GM21526 (cell line): ENCODE measurements at regions not wholly inside any gene's neighbourhood (a gene's known extent, or its start where the extent isn't known, plus 50 kb on each side); places are given as distances from the start of the nearest gene placed in this dataset.

Experiments
- ATAC-seq: cut with Tn5 transposase; IDR thresholded peaks from one replicate; pipeline ENCODE4 v1.9.1; 2021; ENCODE audit warnings: moderate library complexity; ENCODE audit not compliant: unreplicated experiment, low FRiP score

GRCh38 chr7:93016681-93017381 is 100.9 kb downstream of the SAMD9 start:
- ATAC-seq, result no peak

- no peak for ATAC-seq
Measured at GRCh38 chr7:93015779-93016481, 101.8 kb downstream of the SAMD9 start.

GRCh38 chr7:93015101-93015778 is 102.5 kb downstream of the SAMD9 start:
- ATAC-seq, result no peak

GRCh38 chr7:93014410-93014809 is 103.4 kb downstream of the SAMD9 start:
- no peak for ATAC-seq

- no peak for ATAC-seq
Measured at GRCh38 chr7:93013446-93014061, 104.2 kb downstream of the SAMD9 start.

GRCh38 chr7:93011351-93012294 is 106.2 kb downstream of the SAMD9 start:
- ATAC-seq, result no peak

GRCh38 chr7:93008833-93009232 is 108.9 kb downstream of the SAMD9 start:
- no peak for ATAC-seq

- no peak for ATAC-seq
Measured at GRCh38 chr7:93006480-93007095, 111.2 kb downstream of the SAMD9 start.

- no peak for ATAC-seq
Measured at GRCh38 chr7:93004906-93005305, 112.9 kb downstream of the SAMD9 start.

- ATAC-seq, result no peak
Measured at GRCh38 chr7:92997719-92998118, 120.1 kb downstream of the SAMD9 start.

GRCh38 chr7:92997152-92997551 is 120.6 kb downstream of the SAMD9 start:
- ATAC-seq, result no peak

- no peak for ATAC-seq
Measured at GRCh38 chr7:92994901-92995300, 122.9 kb downstream of the SAMD9 start.

- no peak for ATAC-seq
Measured at GRCh38 chr7:92992932-92993331, 124.8 kb downstream of the SAMD9 start.

GRCh38 chr7:92992483-92992882 is 125.3 kb downstream of the SAMD9 start:
- no peak for ATAC-seq

GRCh38 chr7:92991190-92991589 is 126.6 kb downstream of the SAMD9 start:
- ATAC-seq, result no peak

GRCh38 chr7:92988941-92989545 is 128.7 kb downstream of the SAMD9 start:
- ATAC-seq, result no peak

GRCh38 chr7:92988051-92988450 is 129.7 kb downstream of the SAMD9 start:
- no peak for ATAC-seq

- ATAC-seq, result no peak
Measured at GRCh38 chr7:92987538-92987937, 130.2 kb downstream of the SAMD9 start.

GRCh38 chr7:92987095-92987494 is 130.7 kb downstream of the SAMD9 start:
- no peak for ATAC-seq
